Lung (tissue), 11 donors: ENCODE measurements at regions not wholly inside any gene's neighbourhood (a gene's known extent, or its start where the extent isn't known, plus 50 kb on each side); places are given as distances from the start of the nearest gene placed in this dataset.

Source experiments
- ATAC-seq: fragments of 200-7000 bp; cut with Tn5 transposase; one replicate; pipeline ENCODE4 v1.9.1; 2020; ENCODE audit warnings: moderate number of reproducible peaks; ENCODE audit not compliant: insufficient read depth, low FRiP score
- DNase-seq, 3 donors: peaks; one replicate each; pipeline ENCODE4 v3.0.0-alpha.2; 2013 to 2017
- H3K27ac ChIP-seq, 2 donors: one replicate each; pipeline ENCODE4 v1.5.1; 2013; ENCODE audit warnings: mild to moderate bottlenecking in 2 of 2, moderate library complexity in 2 of 2, control low read depth in 1 of 2, inconsistent platforms in 1 of 2, low read depth in 1 of 2, low read length in 1 of 2
- H3K27me3 ChIP-seq, 3 donors: one replicate each; pipeline ENCODE4 v1.5.1; 2013; ENCODE audit warnings: low read length in 2 of 3; ENCODE audit not compliant: control insufficient read depth in 3 of 3, insufficient read depth in 3 of 3
- H3K36me3 ChIP-seq, 4 donors: one replicate each; pipeline ENCODE4 v1.5.1; 2013; ENCODE audit warnings: low read length in 4 of 4, mild to moderate bottlenecking in 1 of 4, moderate library complexity in 1 of 4; ENCODE audit not compliant: control insufficient read depth in 4 of 4, insufficient read depth in 4 of 4
- H3K4me1 ChIP-seq, 5 donors: one replicate each; pipeline ENCODE4 v1.5.1; 2013; ENCODE audit warnings: low read length in 5 of 5, mild to moderate bottlenecking in 2 of 5, moderate library complexity in 1 of 5; ENCODE audit not compliant: control insufficient read depth in 5 of 5, insufficient read depth in 5 of 5
- H3K4me3 ChIP-seq: one replicate; pipeline ENCODE4 v1.5.1; 2013; ENCODE audit warnings: mild to moderate bottlenecking, control low read depth, moderate library complexity
- H3K9ac ChIP-seq, 2 donors: one replicate each; pipeline ENCODE4 v1.5.1; 2013; ENCODE audit warnings: low read length in 2 of 2, control low read depth in 1 of 2; ENCODE audit not compliant: insufficient read depth in 1 of 2
- H3K9me3 ChIP-seq, 4 donors: one replicate each; pipeline ENCODE4 v1.5.1; 2013; ENCODE audit warnings: low read length in 3 of 4, mild to moderate bottlenecking in 1 of 4, moderate library complexity in 1 of 4; ENCODE audit not compliant: control insufficient read depth in 4 of 4, insufficient read depth in 3 of 4
- CTCF ChIP-seq: IDR thresholded peaks from 2 replicates; pipeline ENCODE4 v1.5.1; 2012; ENCODE audit warnings: mild to moderate bottlenecking; ENCODE audit errors: control extremely low read depth, extremely low read depth
- WGBS, 2 donors: extraction: QIAGEN DNeasy Blood & Tissue Kit; methylation state at CpG; one replicate each; pipeline ENCODE4 v1.1.7; 2013; 5-methylcytosine and 5-hydroxymethylcytosine counted together
- donor health status: control.
- donor health status: control.
- donor health status: Bipolar disorder and iron deficiency.
- donor health status: healthy.
- donor health status: DM: yes; HTN: yes; CAD: no.

- WGBS, 2 donors: 95% methylated on average over 1 of the region's 1 CpG
- H3K4me1 ChIP-seq: peaks cover 0 to 7% (median 0%) of the 10 kb centered on the region in 5 donors
- TF ChIP-seq CTCF: no peak
- no peaks in the 10 kb centered on the region for H3K27me3 ChIP-seq
- H3K4me3 ChIP-seq: no peak overlapping the region
- ATAC-seq: no peak
- H3K9ac ChIP-seq: no peak overlapping the region
- DNase-seq: no peak
- H3K9me3 ChIP-seq: no peaks in the 10 kb centered on the region
- no peaks in the 10 kb centered on the region for H3K36me3 ChIP-seq
- no peak overlapping the region for H3K27ac ChIP-seq
Observed at GRCh38 chr18:40404284-40404683, 1550.8 kb upstream of the PIK3C3 start.

DNA sequence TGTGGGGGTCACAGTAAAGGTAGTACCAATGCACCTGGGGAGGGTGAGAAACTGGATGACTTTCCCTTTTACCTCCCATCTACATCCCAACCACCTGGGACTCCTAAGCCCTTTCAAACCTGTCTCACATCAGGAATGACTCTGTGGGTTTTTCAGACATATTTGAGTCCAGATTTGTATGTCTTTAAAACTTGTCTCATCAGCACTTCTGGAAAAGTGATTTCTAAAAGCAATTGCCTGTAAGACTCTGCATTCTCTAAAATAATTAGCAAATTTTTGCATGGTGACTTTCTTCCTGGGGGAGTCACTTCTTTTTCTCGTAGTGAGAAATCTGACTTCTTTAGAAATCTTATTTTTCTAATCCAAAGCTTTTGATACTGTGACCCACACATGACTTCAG, 1553.0 kb upstream of the PIK3C3 start:
- Histone ChIP-seq H3K36me3 (no peaks in the 10 kb centered on the region), H3K27me3 (no peaks in the 10 kb centered on the region), H3K9me3 (no peaks in the 10 kb centered on the region), H3K4me1 (no peaks in the 10 kb centered on the region), H3K4me3 (no peak overlapping the region), H3K9ac (no peak overlapping the region), H3K27ac (no peak overlapping the region)
- no peak for DNase-seq
- no peak for TF ChIP-seq CTCF
- WGBS, 2 donors: 65 to 85% methylated on average over 1 of the region's 1 CpG
- no peak for ATAC-seq

DNA sequence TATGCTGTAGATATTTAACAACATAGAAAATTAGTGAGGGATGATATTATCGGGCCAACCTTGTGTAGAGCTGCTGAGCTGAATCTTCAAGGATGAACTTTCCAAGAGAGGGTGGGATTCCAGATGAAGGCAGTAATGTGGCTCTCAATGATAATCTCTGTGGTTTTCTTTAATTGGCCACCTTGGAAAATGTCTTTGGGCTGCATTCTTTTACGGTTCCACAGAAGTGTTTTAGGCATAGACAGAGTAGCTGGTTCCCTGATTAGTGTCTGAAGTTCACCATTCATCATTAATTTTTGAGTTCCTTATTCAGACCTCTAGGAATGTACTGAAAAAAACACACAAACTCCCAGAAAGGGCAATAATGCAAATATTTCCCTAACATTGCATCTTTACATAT, 1566.9 kb upstream of the PIK3C3 start:
- H3K36me3 ChIP-seq: no peaks in the 10 kb centered on the region
- H3K27me3 ChIP-seq: no peaks in the 10 kb centered on the region
- no peak overlapping the region for H3K4me3 ChIP-seq
- H3K4me1 ChIP-seq: no peaks in the 10 kb centered on the region
- no peak for ATAC-seq
- no peak for DNase-seq
- H3K9ac ChIP-seq: no peak overlapping the region
- H3K27ac ChIP-seq: no peak overlapping the region
- no peak for TF ChIP-seq CTCF
- 84 to 92% methylated on average over 2 of the region's 2 CpGs for WGBS, 2 donors
- no peaks in the 10 kb centered on the region for H3K9me3 ChIP-seq

DNA sequence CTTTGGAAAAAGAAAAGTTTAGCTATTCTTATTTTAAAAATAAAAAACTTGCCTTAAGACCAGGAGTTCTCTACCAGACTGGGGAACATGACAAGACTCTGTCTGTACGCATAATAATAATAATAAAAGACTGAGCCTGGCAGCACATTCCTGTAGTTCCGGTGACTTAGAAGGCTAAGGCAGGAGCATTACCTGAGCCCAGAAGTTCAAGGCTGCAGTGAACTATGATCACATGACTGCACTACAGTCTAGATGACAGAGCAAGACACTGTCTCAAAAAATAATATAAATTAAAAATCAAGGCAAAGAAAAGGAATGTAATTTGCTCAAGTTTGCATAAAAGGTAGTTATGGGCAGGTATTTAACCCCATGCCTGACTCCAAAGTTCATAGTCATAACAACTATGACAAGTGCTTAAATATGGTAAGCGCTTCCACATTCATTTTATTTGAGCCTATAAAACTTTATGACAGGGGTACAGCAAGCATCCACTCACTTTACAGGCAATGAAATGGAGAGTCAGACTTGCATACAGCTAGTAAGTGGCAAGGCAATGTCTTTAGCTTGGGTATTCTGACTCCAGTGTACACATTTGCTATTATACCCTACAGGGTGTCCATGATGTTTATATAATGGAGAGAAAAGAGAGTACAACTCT, 1567.8 kb upstream of the PIK3C3 start:
- DNase-seq: no peak
- ATAC-seq: no peak
- no peak for TF ChIP-seq CTCF
- Histone ChIP-seq H3K4me3 (no peak overlapping the region), H3K27me3 (no peaks in the 10 kb centered on the region), H3K9me3 (no peaks in the 10 kb centered on the region), H3K27ac (no peak overlapping the region), H3K36me3 (no peaks in the 10 kb centered on the region), H3K9ac (no peak overlapping the region), H3K4me1 (no peaks in the 10 kb centered on the region)
- WGBS, 2 donors: 95 to 96% methylated on average over 3 of the region's 3 CpGs
